ENCODE measurements at regions not wholly inside any gene's neighbourhood (a gene's known extent, or its start where the extent isn't known, plus 50 kb on each side); places are given as distances from the start of the nearest gene placed in this dataset.

DNA sequence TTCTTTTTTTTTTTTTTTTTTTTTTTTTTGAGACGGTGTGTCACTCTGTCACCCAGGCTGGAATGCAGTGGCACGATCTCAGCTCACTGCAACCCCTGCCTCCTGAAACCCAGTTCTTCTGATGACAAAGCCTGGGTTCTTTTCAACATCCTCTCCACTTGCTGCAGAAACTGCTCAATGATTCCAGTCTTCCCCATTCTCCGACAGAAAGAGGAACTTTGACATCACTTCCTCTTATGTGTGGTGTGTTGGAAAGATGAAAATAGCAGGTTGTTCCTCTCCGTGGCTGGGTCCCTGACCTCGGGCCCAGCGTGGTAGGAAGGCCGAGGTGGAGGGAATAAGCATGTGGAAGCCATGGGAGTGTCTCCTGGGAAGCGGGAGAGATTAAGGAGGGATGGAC, 198.4 kb downstream of the PHETA1 start:
- no peak overlapping the region for H2AFZ ChIP-seq (ENCODE audit: low read length)
- H3K4me2 ChIP-seq (ENCODE audit: insufficient read depth, low read length) = no peak overlapping the region
- no peak overlapping the region for H3K4me3 ChIP-seq (ENCODE audit: insufficient read depth, low read length)
- no peaks in the 10 kb centered on the region for H3K79me2 ChIP-seq (ENCODE audit: insufficient read depth, low read length)
- no peaks in the 10 kb centered on the region for H4K20me1 ChIP-seq (ENCODE audit: insufficient read depth, low read length)
- H3K27me3 ChIP-seq (ENCODE audit: insufficient read depth, low read length) = peaks cover 8% of the 10 kb centered on the region
- no peaks in the 10 kb centered on the region for H3K9me3 ChIP-seq (ENCODE audit: low read depth, low read length)
- TF ChIP-seq, protein P1, sequence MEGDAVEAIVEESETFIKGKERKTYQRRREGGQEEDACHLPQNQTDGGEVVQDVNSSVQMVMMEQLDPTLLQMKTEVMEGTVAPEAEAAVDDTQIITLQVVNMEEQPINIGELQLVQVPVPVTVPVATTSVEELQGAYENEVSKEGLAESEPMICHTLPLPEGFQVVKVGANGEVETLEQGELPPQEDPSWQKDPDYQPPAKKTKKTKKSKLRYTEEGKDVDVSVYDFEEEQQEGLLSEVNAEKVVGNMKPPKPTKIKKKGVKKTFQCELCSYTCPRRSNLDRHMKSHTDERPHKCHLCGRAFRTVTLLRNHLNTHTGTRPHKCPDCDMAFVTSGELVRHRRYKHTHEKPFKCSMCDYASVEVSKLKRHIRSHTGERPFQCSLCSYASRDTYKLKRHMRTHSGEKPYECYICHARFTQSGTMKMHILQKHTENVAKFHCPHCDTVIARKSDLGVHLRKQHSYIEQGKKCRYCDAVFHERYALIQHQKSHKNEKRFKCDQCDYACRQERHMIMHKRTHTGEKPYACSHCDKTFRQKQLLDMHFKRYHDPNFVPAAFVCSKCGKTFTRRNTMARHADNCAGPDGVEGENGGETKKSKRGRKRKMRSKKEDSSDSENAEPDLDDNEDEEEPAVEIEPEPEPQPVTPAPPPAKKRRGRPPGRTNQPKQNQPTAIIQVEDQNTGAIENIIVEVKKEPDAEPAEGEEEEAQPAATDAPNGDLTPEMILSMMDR (IDR thresholded peaks at IDR 0.05; ENCODE audit: extremely low read depth, low read depth, low read length) = no peak
- no peak overlapping the region for H3K27ac ChIP-seq (ENCODE audit: low read depth, low read length)
- DNase-seq (ENCODE audit: insufficient read length, low spot score, missing footprints) = no peak
- no peaks in the 10 kb centered on the region for H3K4me1 ChIP-seq (ENCODE audit: insufficient read depth, low read length)
- no peaks in the 10 kb centered on the region for H3K36me3 ChIP-seq (ENCODE audit: insufficient read depth, low read length)

DNA sequence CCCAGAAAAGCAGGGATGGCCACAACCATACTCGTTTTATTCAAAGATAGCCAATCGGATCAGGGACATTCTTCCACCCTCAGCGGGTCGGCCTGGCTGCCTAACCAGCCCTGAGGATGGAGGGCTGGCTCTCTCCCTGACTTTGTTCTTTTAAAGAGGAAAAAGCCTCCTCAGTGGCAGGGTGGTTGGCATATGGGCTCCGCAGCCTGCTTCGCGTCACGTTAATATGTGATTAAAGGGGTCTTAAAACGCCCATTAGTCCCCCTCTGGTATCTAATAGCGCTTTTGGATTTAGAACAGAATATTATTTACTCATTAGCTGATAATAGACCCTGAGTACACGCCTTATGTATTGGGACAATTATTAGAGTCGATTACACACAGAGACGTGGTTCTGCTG, 199.4 kb downstream of the PHETA1 start:
- Histone ChIP-seq H3K27me3 (ENCODE audit: insufficient read depth, low read length) (peaks cover 2% of the 10 kb centered on the region), H3K36me3 (ENCODE audit: insufficient read depth, low read length) (no peaks in the 10 kb centered on the region), H3K4me1 (ENCODE audit: insufficient read depth, low read length) (no peaks in the 10 kb centered on the region), H3K4me3 (ENCODE audit: insufficient read depth, low read length) (no peak overlapping the region), H3K27ac (ENCODE audit: low read depth, low read length) (no peak overlapping the region), H2AFZ (ENCODE audit: low read length) (no peak overlapping the region), H3K79me2 (ENCODE audit: insufficient read depth, low read length) (no peaks in the 10 kb centered on the region), H3K9me3 (ENCODE audit: low read depth, low read length) (no peaks in the 10 kb centered on the region), H4K20me1 (ENCODE audit: insufficient read depth, low read length) (no peaks in the 10 kb centered on the region), H3K4me2 (ENCODE audit: insufficient read depth, low read length) (no peak overlapping the region)
- no peak for DNase-seq (ENCODE audit: insufficient read length, low spot score, missing footprints)
- TF ChIP-seq, protein P1 (IDR thresholded peaks at IDR 0.05; ENCODE audit: extremely low read depth, low read depth, low read length) = no peak

DNA sequence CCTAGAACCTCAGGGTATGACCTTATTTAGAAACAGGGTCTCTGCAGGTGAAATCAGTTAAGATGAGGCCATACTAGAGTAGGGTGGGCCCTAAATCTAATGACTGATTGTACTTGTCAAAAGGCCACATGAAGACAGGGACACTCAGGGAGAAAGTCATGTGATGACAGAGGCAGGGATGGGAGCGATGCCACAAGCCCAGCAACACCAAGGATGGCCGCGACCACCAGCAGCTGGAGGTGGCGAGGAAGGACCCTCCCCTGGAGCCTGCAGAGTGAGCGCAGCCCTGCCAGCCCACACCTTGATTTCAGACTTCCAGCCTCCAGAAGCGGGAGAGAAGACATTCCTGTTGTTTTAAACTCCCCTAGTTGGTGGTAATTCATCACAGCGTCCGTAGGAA, 199.9 kb downstream of the PHETA1 start:
- no peaks in the 10 kb centered on the region for H3K9me3 ChIP-seq (ENCODE audit: low read depth, low read length)
- TF ChIP-seq, protein P1 (IDR thresholded peaks at IDR 0.05; ENCODE audit: extremely low read depth, low read depth, low read length) = no peak
- no peaks in the 10 kb centered on the region for H3K4me1 ChIP-seq (ENCODE audit: insufficient read depth, low read length)
- no peaks in the 10 kb centered on the region for H3K36me3 ChIP-seq (ENCODE audit: insufficient read depth, low read length)
- no peak overlapping the region for H3K4me2 ChIP-seq (ENCODE audit: insufficient read depth, low read length)
- no peaks in the 10 kb centered on the region for H3K79me2 ChIP-seq (ENCODE audit: insufficient read depth, low read length)
- DNase-seq (ENCODE audit: insufficient read length, low spot score, missing footprints) = no peak
- H2AFZ ChIP-seq (ENCODE audit: low read length) = no peak overlapping the region
- H3K27ac ChIP-seq (ENCODE audit: low read depth, low read length) = no peak overlapping the region
- no peaks in the 10 kb centered on the region for H3K27me3 ChIP-seq (ENCODE audit: insufficient read depth, low read length)
- no peak overlapping the region for H3K4me3 ChIP-seq (ENCODE audit: insufficient read depth, low read length)
- H4K20me1 ChIP-seq (ENCODE audit: insufficient read depth, low read length) = no peaks in the 10 kb centered on the region

DNA sequence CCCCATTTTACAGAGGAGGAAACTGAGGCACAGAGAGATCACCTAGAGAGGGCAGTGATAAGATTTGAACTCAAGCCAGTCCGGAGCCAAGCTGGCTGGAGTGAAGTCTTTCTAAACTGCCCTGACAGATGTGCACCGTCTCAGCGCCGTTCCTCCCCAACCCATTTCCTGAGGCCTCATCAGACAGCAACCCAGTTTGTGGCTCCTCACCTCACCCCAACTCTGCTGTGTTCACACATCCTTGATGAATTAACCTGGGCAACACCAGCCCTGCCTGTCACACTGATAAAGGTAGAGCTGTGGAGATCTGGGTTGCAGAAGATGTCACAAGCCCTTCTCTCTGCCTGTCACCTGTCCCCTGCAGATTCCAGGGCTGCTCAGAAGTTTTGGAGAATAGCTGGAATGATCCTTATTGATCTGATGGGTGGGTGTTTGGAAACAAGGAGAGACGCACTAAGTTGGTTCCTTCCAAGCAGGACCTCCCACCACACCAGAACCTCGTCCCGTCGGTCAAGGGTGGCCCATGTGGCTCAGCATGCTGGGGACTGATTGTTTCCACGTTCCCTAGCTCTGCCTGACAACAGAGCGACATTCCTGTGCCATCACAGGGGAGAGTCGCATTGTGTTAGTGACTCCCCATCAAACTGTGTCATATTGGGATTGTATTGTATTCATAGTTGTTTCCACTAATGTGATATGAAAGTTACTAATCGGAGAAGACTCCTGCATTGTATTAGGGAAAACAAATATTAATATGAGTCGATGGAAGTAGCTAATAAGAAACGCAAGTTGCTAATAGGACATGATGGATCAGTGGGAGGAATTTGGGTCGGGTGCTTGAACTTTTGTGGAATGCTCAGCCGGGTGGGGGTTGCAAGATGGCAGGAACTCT, 200.6 kb downstream of the PHETA1 start:
- no peak for DNase-seq (ENCODE audit: insufficient read length, low spot score, missing footprints)
- no peaks in the 10 kb centered on the region for H3K9me3 ChIP-seq (ENCODE audit: low read depth, low read length)
- no peak overlapping the region for H3K27ac ChIP-seq (ENCODE audit: low read depth, low read length)
- TF ChIP-seq, protein P1 (IDR thresholded peaks at IDR 0.05; ENCODE audit: extremely low read depth, low read depth, low read length) = no peak
- no peak overlapping the region for H3K4me2 ChIP-seq (ENCODE audit: insufficient read depth, low read length)
- no peaks in the 10 kb centered on the region for H3K79me2 ChIP-seq (ENCODE audit: insufficient read depth, low read length)
- no peaks in the 10 kb centered on the region for H3K36me3 ChIP-seq (ENCODE audit: insufficient read depth, low read length)
- H3K4me3 ChIP-seq (ENCODE audit: insufficient read depth, low read length) = no peak overlapping the region
- H2AFZ ChIP-seq (ENCODE audit: low read length) = no peak overlapping the region
- no peaks in the 10 kb centered on the region for H3K27me3 ChIP-seq (ENCODE audit: insufficient read depth, low read length)
- no peaks in the 10 kb centered on the region for H3K4me1 ChIP-seq (ENCODE audit: insufficient read depth, low read length)
- H4K20me1 ChIP-seq (ENCODE audit: insufficient read depth, low read length) = no peaks in the 10 kb centered on the region
